HAP-1 (cell line): ENCODE measurements at regions not wholly inside any gene's neighbourhood (a gene's known extent, or its start where the extent isn't known, plus 50 kb on each side); places are given as distances from the start of the nearest gene placed in this dataset.

ENCODE experiments used
- DNase-seq, 2 experiments: peaks; one replicate each; pipeline ENCODE4 v3.0.0-alpha.2; 2016 to 2020; ENCODE audit warnings: low spot score in 2 of 2
- H3K27me3 ChIP-seq: fragments of 250-450 bp; sonication (Bioruptor Pico); 2 replicates; pipeline ENCODE4 v1.5.1; 2020; ENCODE audit warnings: low read depth, mild to moderate bottlenecking, moderate library complexity
- H3K36me3 ChIP-seq: fragments of 250-450 bp; sonication (Bioruptor Pico); replicated peaks from 2 replicates; pipeline ENCODE4 v1.5.1; 2020; ENCODE audit warnings: mild to moderate bottlenecking
- H3K4me1 ChIP-seq: fragments of 250-450 bp; sonication (Bioruptor Pico); 2 replicates; pipeline ENCODE4 v1.5.1; 2020; ENCODE audit warnings: mild to moderate bottlenecking
- H3K4me3 ChIP-seq: fragments of 250-450 bp; sonication (Bioruptor Pico); 2 replicates; pipeline ENCODE4 v1.5.1; 2020; ENCODE audit warnings: mild to moderate bottlenecking, moderate library complexity
- H3K9me3 ChIP-seq: fragments of 250-450 bp; sonication (Bioruptor Pico); 2 replicates; pipeline ENCODE4 v1.5.1; 2020; ENCODE audit warnings: mild to moderate bottlenecking, moderate library complexity
- in situ Hi-C: fragments of 300-500 bp; cut with MboI; formaldehyde crosslinking; loops from 3 replicates; pipeline ENCODE4 v1.14.3; 2020; ENCODE audit warnings: low sequenced_read_pairs, inconsistent platforms, mixed read lengths

DNA sequence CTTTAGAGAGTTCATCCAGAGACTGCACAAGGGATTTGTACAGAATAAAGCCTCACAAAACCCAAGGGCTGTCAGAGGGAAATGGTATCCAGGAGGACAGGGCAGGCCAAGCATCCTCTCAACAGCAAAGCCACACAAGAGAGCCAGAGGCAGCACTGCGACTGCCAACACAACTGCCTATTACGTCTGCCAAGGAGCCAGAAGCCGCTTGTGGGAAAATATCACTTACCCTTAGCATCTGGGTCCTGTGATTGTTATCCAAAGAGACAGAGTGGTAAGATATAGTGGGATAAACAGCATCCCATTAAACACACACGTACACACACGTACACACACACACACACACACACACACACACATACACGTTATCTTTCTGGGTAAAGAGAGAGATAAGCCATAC lies 618.3 kb upstream of the AGTR1 start:
- no peaks in the 10 kb centered on the region for H3K36me3 ChIP-seq
- H3K9me3 ChIP-seq = no peaks in the 10 kb centered on the region
- no peaks in the 10 kb centered on the region for H3K27me3 ChIP-seq
- H3K4me1 ChIP-seq = no peaks in the 10 kb centered on the region
- H3K4me3 ChIP-seq = no peak overlapping the region
- DNase-seq = no peak
- in situ Hi-C loops = no loop called here

DNA sequence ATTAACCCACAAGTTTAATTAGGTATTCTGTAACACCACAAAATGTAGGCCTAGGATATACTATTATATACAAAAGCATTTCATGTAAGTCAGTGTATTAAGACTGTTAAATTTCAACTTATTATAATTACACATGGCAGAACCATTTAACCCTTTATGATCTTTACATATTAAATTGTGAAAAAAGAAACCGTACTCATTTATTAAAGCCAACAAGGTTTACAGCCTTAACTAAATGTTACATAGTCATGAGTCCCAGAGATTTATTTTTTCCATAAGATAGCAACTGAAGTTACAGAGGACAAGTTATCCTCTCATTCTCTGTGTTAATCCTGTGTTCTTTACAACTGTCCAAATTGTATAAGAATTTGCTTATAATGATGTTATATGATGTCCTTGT lies 615.8 kb upstream of the AGTR1 start:
- Histone ChIP-seq H3K4me1 (no peaks in the 10 kb centered on the region), H3K4me3 (no peak overlapping the region)
- no peak for DNase-seq

DNA sequence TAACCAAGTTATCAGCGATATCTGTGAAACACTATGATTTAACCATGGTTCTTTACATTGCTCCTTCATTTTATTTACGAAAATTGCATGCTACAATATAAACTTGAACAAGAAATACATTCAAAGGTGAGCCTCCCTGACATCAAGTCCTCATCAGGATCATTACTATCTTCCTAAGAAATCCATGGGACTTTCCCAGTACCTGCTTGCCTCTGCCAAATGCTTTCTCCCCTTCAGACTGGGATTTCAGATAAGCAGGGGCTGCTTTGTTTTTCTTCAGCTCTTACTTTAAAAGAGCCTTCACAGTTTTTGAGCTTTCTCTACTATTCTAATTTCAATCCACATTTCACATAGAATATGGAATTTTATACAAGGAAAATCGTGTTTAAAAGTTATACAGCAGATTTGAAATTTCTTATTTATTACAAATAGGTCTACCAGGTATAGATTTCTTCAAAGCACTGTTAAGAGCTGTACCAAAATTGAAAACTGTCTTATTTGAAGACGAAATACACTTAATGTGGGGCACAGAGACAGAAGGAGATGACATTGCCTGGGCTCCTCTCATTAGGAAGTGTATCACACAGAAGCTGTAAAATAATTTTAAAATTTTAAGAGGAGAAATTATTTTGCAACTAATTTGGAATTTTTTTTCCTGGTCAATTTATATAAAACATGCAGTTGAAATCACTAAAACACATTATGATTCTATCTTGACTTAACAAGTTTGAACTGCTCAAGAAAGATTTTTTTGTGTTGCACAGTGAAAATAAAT lies 615.0 kb upstream of the AGTR1 start:
- no peaks in the 10 kb centered on the region for H3K9me3 ChIP-seq
- H3K27me3 ChIP-seq = no peaks in the 10 kb centered on the region
- in situ Hi-C loops = no loop called here
- H3K4me3 ChIP-seq = no peak overlapping the region
- H3K36me3 ChIP-seq = no peaks in the 10 kb centered on the region
- no peak for DNase-seq
- no peaks in the 10 kb centered on the region for H3K4me1 ChIP-seq

More for the DNA sequence above, 615.8 kb upstream of the AGTR1 start:
- in situ Hi-C loops = no loop called here
- Histone ChIP-seq H3K36me3 (no peaks in the 10 kb centered on the region), H3K9me3 (no peaks in the 10 kb centered on the region), H3K27me3 (no peaks in the 10 kb centered on the region)

DNA sequence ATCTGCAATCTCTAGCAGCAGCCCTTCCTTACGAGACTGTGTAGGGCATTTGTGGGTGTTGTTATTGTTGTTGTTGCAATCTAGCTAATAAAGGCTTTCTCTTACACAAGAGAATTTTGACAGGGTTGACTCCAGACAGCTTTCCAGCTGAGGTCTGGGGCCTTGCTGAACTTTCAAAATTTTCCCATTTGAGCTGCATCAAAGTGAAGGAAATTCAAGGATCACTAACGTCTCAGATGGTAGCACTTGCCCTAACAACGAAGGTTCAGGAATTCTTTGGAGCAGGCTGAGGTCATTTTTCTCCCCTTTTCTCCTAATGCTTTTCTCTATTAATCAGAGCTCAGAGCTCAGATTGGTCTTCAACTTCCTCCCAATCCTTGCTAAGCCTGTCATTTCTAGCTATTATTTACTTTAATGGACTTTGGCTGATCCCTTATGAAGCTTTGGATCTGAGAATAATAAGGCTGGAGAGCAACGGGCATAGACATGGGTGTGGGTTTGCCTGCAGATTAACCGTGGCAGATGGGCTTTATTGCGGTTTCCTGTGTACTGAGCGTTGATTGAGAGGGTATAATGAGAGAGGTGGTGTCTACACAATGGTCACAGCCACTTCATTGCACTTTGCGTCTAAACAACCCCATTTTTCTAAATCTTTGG lies 614.0 kb upstream of the AGTR1 start:
- in situ Hi-C loops = no loop called here
- no peaks in the 10 kb centered on the region for H3K4me1 ChIP-seq
- H3K36me3 ChIP-seq = no peaks in the 10 kb centered on the region

GRCh38 chr3:148084931-148085330 lies 612.8 kb upstream of the AGTR1 start:
- Histone ChIP-seq H3K9me3 (no peaks in the 10 kb centered on the region), H3K4me3 (no peak overlapping the region), H3K36me3 (no peaks in the 10 kb centered on the region), H3K27me3 (no peaks in the 10 kb centered on the region), H3K4me1 (no peaks in the 10 kb centered on the region)
- no peak for DNase-seq
- in situ Hi-C loops = no loop called here

More for the DNA sequence above, 614.0 kb upstream of the AGTR1 start:
- H3K9me3 ChIP-seq = no peaks in the 10 kb centered on the region
- no peaks in the 10 kb centered on the region for H3K27me3 ChIP-seq
- no peak overlapping the region for H3K4me3 ChIP-seq
- DNase-seq = no peak

- no peaks in the 10 kb centered on the region for H3K4me1 ChIP-seq
- in situ Hi-C loops = no loop called here
Measured at GRCh38 chr3:148087601-148088371, 609.9 kb upstream of the AGTR1 start.

DNA sequence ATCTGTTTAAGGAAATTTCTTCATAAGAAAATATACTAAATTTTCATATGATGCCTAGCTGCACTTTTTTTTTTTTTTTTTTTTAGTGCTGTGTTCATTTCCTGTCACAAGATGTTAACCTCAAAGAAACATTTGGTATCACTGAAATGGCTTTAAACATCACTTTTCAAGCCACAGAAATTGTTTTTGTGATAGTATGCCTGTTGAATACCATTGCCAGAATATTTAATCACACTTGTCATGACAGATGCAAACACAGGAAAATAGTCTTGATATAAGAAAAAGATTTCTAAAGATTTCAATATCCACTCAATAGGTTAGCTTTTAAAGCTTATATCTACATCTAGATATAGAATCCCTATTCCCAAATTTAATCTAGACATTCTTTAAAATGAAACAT lies 608.5 kb upstream of the AGTR1 start:
- Histone ChIP-seq H3K36me3 (no peaks in the 10 kb centered on the region), H3K9me3 (no peaks in the 10 kb centered on the region), H3K27me3 (no peaks in the 10 kb centered on the region), H3K4me3 (no peak overlapping the region), H3K4me1 (no peaks in the 10 kb centered on the region)
- no peak for DNase-seq
- in situ Hi-C loops = no loop called here

More at GRCh38 chr3:148087601-148088371, 609.9 kb upstream of the AGTR1 start:
- Histone ChIP-seq H3K4me3 (no peak overlapping the region), H3K36me3 (no peaks in the 10 kb centered on the region), H3K9me3 (no peaks in the 10 kb centered on the region), H3K27me3 (no peaks in the 10 kb centered on the region)
- DNase-seq = no peak

DNA sequence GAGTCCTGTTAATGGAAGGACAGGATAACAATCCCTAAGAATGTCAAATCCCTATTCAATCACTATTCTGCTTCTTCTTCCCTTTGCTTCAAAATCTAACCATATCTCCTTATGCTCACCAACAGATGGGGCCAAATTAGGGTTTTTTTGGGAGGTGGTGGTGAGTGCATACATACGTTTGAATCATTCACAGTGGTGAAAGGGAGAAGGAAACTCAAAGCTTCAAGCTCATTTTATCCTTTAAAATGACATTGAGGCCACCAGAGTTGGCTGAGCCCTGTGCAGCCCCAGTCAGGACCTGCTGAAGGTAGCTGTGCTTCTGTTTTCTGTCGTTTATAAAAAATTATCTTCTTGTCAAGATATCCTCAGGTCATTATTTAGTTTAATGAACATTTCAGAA lies 607.5 kb upstream of the AGTR1 start:
- no peak for DNase-seq
- Histone ChIP-seq H3K27me3 (no peaks in the 10 kb centered on the region), H3K36me3 (no peaks in the 10 kb centered on the region), H3K4me3 (no peak overlapping the region), H3K9me3 (no peaks in the 10 kb centered on the region), H3K4me1 (no peaks in the 10 kb centered on the region)
- in situ Hi-C loops = no loop called here

GRCh38 chr3:148092624-148093347 lies 604.9 kb upstream of the AGTR1 start:
- H3K36me3 ChIP-seq = no peaks in the 10 kb centered on the region
- DNase-seq = no peak
- no peaks in the 10 kb centered on the region for H3K9me3 ChIP-seq
- H3K4me3 ChIP-seq = no peak overlapping the region
- H3K27me3 ChIP-seq = no peaks in the 10 kb centered on the region
- in situ Hi-C loops = no loop called here
- H3K4me1 ChIP-seq = no peaks in the 10 kb centered on the region

DNA sequence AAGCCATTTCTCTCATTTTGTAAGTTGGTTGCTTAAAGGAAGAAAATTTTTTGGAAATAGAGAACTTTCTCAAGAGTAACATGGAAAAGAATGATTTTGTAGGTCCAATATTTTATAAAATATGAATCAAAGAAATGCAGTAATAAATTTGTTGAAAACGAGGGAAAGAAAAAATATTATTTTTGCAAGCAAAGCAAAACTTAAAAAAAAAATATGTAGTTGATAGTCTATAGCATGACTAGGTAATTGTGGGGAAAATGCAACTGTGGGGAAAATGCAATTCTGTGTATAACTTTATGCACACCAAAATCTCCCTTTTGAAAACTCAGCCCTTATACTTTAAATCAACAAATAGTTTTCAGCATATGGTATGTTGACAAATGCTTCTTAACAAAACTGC lies 604.0 kb upstream of the AGTR1 start:
- no peaks in the 10 kb centered on the region for H3K4me1 ChIP-seq
- in situ Hi-C loops = no loop called here
- no peak overlapping the region for H3K4me3 ChIP-seq

DNA sequence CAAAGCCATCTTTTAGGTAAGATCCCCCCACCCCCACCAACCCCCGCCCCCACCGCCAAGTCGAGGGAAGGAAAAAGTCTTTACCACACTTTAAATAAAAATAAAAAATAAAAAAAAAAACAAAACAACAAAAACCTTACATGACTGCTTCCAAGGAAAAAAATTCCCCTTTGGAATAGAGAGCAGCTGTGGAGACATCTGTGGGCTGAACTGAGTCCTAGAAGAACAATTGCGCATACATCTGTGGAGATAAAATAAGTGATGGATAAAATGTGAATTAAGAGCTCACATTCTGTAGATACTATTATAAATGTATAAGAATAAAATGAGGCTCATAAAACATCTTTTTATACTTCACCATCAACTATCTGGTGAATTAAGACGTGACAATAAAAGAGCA lies 601.7 kb upstream of the AGTR1 start:
- DNase-seq = no peak
- Histone ChIP-seq H3K27me3 (no peaks in the 10 kb centered on the region), H3K9me3 (no peaks in the 10 kb centered on the region), H3K36me3 (no peaks in the 10 kb centered on the region), H3K4me1 (no peaks in the 10 kb centered on the region), H3K4me3 (no peak overlapping the region)
- in situ Hi-C loops = no loop called here

More for the DNA sequence above, 604.0 kb upstream of the AGTR1 start:
- Histone ChIP-seq H3K36me3 (no peaks in the 10 kb centered on the region), H3K27me3 (no peaks in the 10 kb centered on the region), H3K9me3 (no peaks in the 10 kb centered on the region)
- DNase-seq = no peak

DNA sequence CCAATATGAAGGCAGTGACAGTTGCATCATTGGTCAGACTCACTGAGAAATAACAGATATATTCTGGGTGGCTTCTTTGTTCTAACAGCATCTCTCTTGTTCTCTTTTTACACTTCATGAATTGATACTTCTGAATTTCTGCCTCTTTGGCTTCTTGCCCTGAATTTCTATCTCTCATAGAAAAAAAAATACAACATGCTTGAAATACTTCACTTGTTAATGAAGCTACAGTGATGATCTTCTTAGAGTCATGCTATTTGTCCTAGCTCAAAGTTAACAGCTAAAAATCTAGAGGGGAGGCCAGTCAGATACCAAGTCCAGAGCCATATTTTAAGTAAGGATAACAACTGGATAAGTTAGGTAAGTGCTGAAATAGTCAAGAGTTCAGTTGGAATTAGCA lies 597.2 kb upstream of the AGTR1 start:
- DNase-seq = no peak
- H3K36me3 ChIP-seq = no peaks in the 10 kb centered on the region
- no peak overlapping the region for H3K4me3 ChIP-seq
- H3K27me3 ChIP-seq = no peaks in the 10 kb centered on the region
- in situ Hi-C loops = no loop called here
- no peaks in the 10 kb centered on the region for H3K4me1 ChIP-seq
- H3K9me3 ChIP-seq = no peaks in the 10 kb centered on the region

GRCh38 chr3:148101061-148101460 lies 596.6 kb upstream of the AGTR1 start:
- in situ Hi-C loops = no loop called here
- Histone ChIP-seq H3K4me3 (no peak overlapping the region), H3K9me3 (no peaks in the 10 kb centered on the region), H3K4me1 (no peaks in the 10 kb centered on the region), H3K36me3 (no peaks in the 10 kb centered on the region), H3K27me3 (no peaks in the 10 kb centered on the region)
- no peak for DNase-seq
